ENCODE measurements at regions not wholly inside any gene's neighbourhood (a gene's known extent, or its start where the extent isn't known, plus 50 kb on each side); places are given as distances from the start of the nearest gene placed in this dataset.

DNA sequence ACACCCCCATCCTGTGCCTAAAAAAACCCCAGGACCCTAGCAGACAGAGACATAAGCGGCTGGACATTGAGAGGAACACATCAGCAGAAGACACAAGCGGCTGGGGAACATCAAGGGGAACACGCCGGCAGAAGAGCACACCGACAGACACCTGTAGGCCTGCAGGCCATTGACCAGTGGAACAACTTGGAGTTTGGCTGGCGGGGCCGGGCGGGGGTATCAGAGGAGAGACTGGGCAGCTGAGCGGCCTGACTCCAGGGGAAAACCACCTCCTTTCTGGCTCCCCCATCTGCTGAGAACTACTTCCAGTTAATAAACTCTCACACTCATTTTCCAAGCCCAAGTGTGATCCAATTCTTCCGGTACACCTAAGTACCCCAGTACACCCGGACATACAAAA lies 264.7 kb upstream of the ISX start (continued):
- TF ChIP-seq, protein P1, sequence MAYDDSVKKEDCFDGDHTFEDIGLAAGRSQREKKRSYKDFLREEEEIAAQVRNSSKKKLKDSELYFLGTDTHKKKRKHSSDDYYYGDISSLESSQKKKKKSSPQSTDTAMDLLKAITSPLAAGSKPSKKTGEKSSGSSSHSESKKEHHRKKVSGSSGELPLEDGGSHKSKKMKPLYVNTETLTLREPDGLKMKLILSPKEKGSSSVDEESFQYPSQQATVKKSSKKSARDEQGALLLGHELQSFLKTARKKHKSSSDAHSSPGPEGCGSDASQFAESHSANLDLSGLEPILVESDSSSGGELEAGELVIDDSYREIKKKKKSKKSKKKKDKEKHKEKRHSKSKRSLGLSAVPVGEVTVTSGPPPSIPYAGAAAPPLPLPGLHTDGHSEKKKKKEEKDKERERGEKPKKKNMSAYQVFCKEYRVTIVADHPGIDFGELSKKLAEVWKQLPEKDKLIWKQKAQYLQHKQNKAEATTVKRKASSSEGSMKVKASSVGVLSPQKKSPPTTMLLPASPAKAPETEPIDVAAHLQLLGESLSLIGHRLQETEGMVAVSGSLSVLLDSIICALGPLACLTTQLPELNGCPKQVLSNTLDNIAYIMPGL (CRISPR knock-in tag; IDR thresholded peaks at IDR 0.05; ENCODE audit: borderline replicate concordance in 1 of 2, low read depth in 1 of 2) = no peak
- no peak for TF ChIP-seq ATRX (CRISPR knock-in tag; IDR thresholded peaks at IDR 0.05; ENCODE audit: borderline replicate concordance)
- no peak for TF ChIP-seq TOE1 (CRISPR knock-in tag; IDR thresholded peaks at IDR 0.05)
- TF ChIP-seq ZNF260 (CRISPR knock-in tag; IDR thresholded peaks at IDR 0.05; ENCODE audit: borderline replicate concordance, low read depth) = no peak
- TF ChIP-seq SMARCC2 (IDR thresholded peaks at IDR 0.05) = no peak
- TF ChIP-seq SSRP1 (CRISPR knock-in tag; IDR thresholded peaks at IDR 0.05) = no peak
- no peak for TF ChIP-seq TEAD2 (CRISPR knock-in tag; IDR thresholded peaks at IDR 0.05)
- no peak for TF ChIP-seq RNF2 (conservative IDR thresholded peaks at IDR 0.05; ENCODE audit: low read depth)
- no peak for TF ChIP-seq KDM2A (CRISPR knock-in tag; IDR thresholded peaks at IDR 0.05; ENCODE audit: borderline replicate concordance, low read depth)
- no peak for TF ChIP-seq DPF2 (CRISPR knock-in tag; IDR thresholded peaks at IDR 0.05; ENCODE audit: borderline replicate concordance, low read depth)
- TF ChIP-seq SAP130 (CRISPR knock-in tag; IDR thresholded peaks at IDR 0.05; ENCODE audit: low read depth) = no peak

DNA sequence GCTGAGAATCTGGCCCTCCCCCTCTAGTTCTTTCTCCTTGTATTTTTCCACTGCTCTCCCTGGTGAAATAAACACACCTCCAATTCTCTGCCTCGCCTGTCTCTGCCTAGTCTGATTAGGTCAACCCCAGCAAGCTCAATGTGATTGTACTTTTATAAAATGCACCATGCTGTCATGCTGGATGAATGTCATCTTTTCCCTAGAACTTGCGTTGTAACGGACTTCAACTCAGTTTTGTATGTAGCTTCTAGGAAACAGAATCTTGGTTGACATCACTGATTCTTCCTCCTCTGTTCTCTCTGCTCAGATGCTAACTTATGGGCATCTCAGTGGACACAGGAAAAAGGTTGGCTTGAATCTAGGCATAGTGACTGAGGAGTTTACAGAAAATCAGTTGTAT lies 261.9 kb upstream of the ISX start:
- Histone ChIP-seq H3K79me2 (ENCODE audit: insufficient read depth, low read length) (no peaks in the 10 kb centered on the region), H3K4me3 (replicated peaks in 1 of 3; ENCODE audit: insufficient read depth in 1 of 3, low read depth in 2 of 3, low read length in 3 of 3) (no peak overlapping the region), H4K20me1 (ENCODE audit: insufficient read depth, low read length) (no peaks in the 10 kb centered on the region), H3K27me3 (ENCODE audit: control insufficient read depth in 1 of 2, insufficient read depth in 2 of 2, low read length in 2 of 2) (peaks cover 1 to 20% of the 10 kb centered on the region in 2 experiments; a peak in 2 of 5 replicates), H3K9ac (ENCODE audit: insufficient read depth, low read depth, low read length) (no peak overlapping the region), H3K4me2 (ENCODE audit: low read depth, low read length) (no peak overlapping the region), H3K36me3 (replicated peaks in 1 of 2; ENCODE audit: control insufficient read depth in 1 of 2, insufficient read depth in 2 of 2, low read length in 2 of 2) (no peaks in the 10 kb centered on the region), H2AFZ (ENCODE audit: low read length) (no peak overlapping the region), H3K4me1 (ENCODE audit: insufficient read depth, low read length) (no peaks in the 10 kb centered on the region), H3K27ac (ENCODE audit: extremely low read length, insufficient read depth, low read length) (no peak overlapping the region), H3K9me3 (ENCODE audit: low read length) (no peaks in the 10 kb centered on the region)
- in situ Hi-C loops (cut with HindIII; ENCODE audit: extremely low pct_ligation_motif_present, low pct_unique_long_range_greater_than_20kb) = loop anchor here (10.0 to 25.0 kb wide), 2 partner anchors 61 to 92 kb away; no protein-coding TSS in a partner anchor
- intact Hi-C loops (cut with micrococcal nuclease; ENCODE audit: unreplicated experiment) = no loop called here
- ATAC-seq = no peak
- CTCF ChIA-PET (ENCODE audit: low intra/inter-chr PET ratio, low total read pairs) = no interaction called here
- WGBS (ENCODE audit: low lambda C conversion rate) = 4% methylated on average over 3 of the region's 3 CpGs
- no peak for DNase-seq (ENCODE audit: low spot score)
- FAIRE-seq = no peak
- no peak for TF ChIP-seq CHD4 (IDR thresholded peaks at IDR 0.05; ENCODE audit: borderline replicate concordance, low read length)
- TF ChIP-seq SP140L (CRISPR knock-in tag; IDR thresholded peaks at IDR 0.05; ENCODE audit: borderline replicate concordance) = no peak
- no peak for TF ChIP-seq GTF2F1 (IDR thresholded peaks at IDR 0.05; ENCODE audit: low read length)
- TF ChIP-seq ZNF24 (IDR thresholded peaks at IDR 0.05) = no peak
- no peak for TF ChIP-seq ZNF260 (CRISPR knock-in tag; IDR thresholded peaks at IDR 0.05; ENCODE audit: borderline replicate concordance, low read depth)
- TF ChIP-seq, protein P2, sequence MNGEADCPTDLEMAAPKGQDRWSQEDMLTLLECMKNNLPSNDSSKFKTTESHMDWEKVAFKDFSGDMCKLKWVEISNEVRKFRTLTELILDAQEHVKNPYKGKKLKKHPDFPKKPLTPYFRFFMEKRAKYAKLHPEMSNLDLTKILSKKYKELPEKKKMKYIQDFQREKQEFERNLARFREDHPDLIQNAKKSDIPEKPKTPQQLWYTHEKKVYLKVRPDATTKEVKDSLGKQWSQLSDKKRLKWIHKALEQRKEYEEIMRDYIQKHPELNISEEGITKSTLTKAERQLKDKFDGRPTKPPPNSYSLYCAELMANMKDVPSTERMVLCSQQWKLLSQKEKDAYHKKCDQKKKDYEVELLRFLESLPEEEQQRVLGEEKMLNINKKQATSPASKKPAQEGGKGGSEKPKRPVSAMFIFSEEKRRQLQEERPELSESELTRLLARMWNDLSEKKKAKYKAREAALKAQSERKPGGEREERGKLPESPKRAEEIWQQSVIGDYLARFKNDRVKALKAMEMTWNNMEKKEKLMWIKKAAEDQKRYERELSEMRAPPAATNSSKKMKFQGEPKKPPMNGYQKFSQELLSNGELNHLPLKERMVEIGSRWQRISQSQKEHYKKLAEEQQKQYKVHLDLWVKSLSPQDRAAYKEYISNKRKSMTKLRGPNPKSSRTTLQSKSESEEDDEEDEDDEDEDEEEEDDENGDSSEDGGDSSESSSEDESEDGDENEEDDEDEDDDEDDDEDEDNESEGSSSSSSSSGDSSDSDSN (CRISPR knock-in tag; IDR thresholded peaks at IDR 0.05) = no peak
- TF ChIP-seq MEF2D (CRISPR knock-in tag; IDR thresholded peaks at IDR 0.05) = no peak
- no peak for TF ChIP-seq U2AF1 (optimal IDR thresholded peaks at IDR 0.05; ENCODE audit: low read depth, low read length)
- no peak for TF ChIP-seq ISX (CRISPR knock-in tag; conservative IDR thresholded peaks at IDR 0.05)
- TF ChIP-seq THYN1 (CRISPR knock-in tag; IDR thresholded peaks at IDR 0.05; ENCODE audit: borderline replicate concordance, low read depth) = no peak
- no peak for TF ChIP-seq ZNF136 (CRISPR knock-in tag; IDR thresholded peaks at IDR 0.05; ENCODE audit: low read depth)
- POLR2A ChIA-PET = no interaction called here
- BruUV-seq (replicated peaks) = no TSS peak

Data from HepG2 (cell line).